ENCODE measurements at regions not wholly inside any gene's neighbourhood (a gene's known extent, or its start where the extent isn't known, plus 50 kb on each side); places are given as distances from the start of the nearest gene placed in this dataset.

DNA sequence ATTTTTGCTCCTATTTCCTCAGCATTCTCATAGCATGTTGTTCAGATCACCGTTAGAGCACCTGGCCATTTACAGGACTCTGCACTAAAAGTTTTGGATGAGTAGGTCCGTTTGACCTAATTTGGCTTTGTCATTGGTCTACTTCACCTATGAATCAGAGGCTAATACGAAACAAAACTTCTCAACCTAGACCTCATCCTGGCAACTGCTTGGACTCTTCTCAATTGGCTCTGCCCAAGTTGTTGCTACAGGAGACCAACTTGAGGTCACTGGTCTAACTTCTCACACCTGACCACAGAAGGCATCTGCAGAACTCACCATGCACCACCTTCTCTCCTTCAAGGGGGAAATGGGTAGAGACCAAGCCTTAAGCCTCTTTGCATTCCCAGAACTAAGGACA is 663.7 kb downstream of the PLCL1 start:
- Histone ChIP-seq H3K36me3 (ENCODE audit: control insufficient read depth in 4 of 4, insufficient read depth in 3 of 4, low read depth in 1 of 4, low read length in 3 of 4) (no peaks in the 10 kb centered on the region), H3K4me3 (ENCODE audit: low read depth in 1 of 3, low read length in 3 of 3) (no peak overlapping the region), H3K27me3 (ENCODE audit: control insufficient read depth in 4 of 4, insufficient read depth in 4 of 4, low read length in 3 of 4) (peaks cover 0 to under 1% (median 0%) of the 10 kb centered on the region in 4 donors), H3K9me3 (ENCODE audit: control insufficient read depth in 4 of 4, low read length in 3 of 4) (no peaks in the 10 kb centered on the region), H3K9ac (ENCODE audit: low read depth in 1 of 2, low read length in 2 of 2) (no peak overlapping the region), H3K27ac (ENCODE audit: low read depth in 1 of 2, low read length in 2 of 2) (no peak overlapping the region), H3K4me1 (ENCODE audit: control insufficient read depth in 4 of 4, insufficient read depth in 4 of 4, low read length in 3 of 4) (no peaks in the 10 kb centered on the region)
- 71% methylated on average over 3 of the region's 3 CpGs for WGBS
- DNase-seq (ENCODE audit: low spot score) = no peak
- TF ChIP-seq HNF4G (IDR thresholded peaks at IDR 0.05) = no peak
- TF ChIP-seq, protein P1, sequence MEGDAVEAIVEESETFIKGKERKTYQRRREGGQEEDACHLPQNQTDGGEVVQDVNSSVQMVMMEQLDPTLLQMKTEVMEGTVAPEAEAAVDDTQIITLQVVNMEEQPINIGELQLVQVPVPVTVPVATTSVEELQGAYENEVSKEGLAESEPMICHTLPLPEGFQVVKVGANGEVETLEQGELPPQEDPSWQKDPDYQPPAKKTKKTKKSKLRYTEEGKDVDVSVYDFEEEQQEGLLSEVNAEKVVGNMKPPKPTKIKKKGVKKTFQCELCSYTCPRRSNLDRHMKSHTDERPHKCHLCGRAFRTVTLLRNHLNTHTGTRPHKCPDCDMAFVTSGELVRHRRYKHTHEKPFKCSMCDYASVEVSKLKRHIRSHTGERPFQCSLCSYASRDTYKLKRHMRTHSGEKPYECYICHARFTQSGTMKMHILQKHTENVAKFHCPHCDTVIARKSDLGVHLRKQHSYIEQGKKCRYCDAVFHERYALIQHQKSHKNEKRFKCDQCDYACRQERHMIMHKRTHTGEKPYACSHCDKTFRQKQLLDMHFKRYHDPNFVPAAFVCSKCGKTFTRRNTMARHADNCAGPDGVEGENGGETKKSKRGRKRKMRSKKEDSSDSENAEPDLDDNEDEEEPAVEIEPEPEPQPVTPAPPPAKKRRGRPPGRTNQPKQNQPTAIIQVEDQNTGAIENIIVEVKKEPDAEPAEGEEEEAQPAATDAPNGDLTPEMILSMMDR (IDR thresholded peaks at IDR 0.05; ENCODE audit: low read depth, low read length, missing input control) = no peak
- no peak for TF ChIP-seq RXRA (IDR thresholded peaks at IDR 0.05)
- no peak for TF ChIP-seq SP1 (IDR thresholded peaks at IDR 0.05)
- TF ChIP-seq, protein P2, sequence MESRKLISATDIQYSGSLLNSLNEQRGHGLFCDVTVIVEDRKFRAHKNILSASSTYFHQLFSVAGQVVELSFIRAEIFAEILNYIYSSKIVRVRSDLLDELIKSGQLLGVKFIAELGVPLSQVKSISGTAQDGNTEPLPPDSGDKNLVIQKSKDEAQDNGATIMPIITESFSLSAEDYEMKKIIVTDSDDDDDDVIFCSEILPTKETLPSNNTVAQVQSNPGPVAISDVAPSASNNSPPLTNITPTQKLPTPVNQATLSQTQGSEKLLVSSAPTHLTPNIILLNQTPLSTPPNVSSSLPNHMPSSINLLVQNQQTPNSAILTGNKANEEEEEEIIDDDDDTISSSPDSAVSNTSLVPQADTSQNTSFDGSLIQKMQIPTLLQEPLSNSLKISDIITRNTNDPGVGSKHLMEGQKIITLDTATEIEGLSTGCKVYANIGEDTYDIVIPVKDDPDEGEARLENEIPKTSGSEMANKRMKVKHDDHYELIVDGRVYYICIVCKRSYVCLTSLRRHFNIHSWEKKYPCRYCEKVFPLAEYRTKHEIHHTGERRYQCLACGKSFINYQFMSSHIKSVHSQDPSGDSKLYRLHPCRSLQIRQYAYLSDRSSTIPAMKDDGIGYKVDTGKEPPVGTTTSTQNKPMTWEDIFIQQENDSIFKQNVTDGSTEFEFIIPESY (IDR thresholded peaks at IDR 0.05) = no peak
- TF ChIP-seq NR2F2 (IDR thresholded peaks at IDR 0.05) = no peak
- no peak for TF ChIP-seq GABPA (IDR thresholded peaks at IDR 0.05 in 1 of 2, conservative IDR thresholded peaks at IDR 0.05 in 1 of 2)

DNA sequence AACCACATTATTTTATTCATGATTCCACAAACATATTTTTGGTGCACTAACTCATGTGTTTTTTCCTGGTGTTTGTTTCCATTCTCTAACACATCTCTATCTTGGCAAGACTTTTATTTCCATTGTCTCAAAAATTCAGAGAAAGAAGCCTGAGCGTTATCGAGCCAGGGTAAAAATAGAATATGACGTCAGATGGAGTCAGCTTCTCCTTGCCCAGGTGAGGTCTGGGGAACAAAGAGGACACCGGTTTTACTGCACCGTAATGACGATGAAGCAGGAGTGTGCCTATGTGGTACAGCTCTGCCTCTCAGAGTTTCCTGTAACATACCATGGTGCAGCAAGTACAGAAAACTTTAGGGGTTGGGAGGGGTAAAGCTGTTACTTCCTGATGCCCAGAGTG is 661.6 kb downstream of the PLCL1 start:
- no peak overlapping the region for H3K4me3 ChIP-seq (ENCODE audit: low read depth in 1 of 3, low read length in 3 of 3)
- H3K9ac ChIP-seq (ENCODE audit: low read depth in 1 of 2, low read length in 2 of 2) = no peak overlapping the region
- H3K27ac ChIP-seq (ENCODE audit: low read depth in 1 of 2, low read length in 2 of 2) = no peak overlapping the region
- H3K36me3 ChIP-seq (ENCODE audit: control insufficient read depth in 4 of 4, insufficient read depth in 3 of 4, low read depth in 1 of 4, low read length in 3 of 4) = no peaks in the 10 kb centered on the region
- DNase-seq (ENCODE audit: low spot score) = no peak
- H3K27me3 ChIP-seq (ENCODE audit: control insufficient read depth in 4 of 4, insufficient read depth in 4 of 4, low read length in 3 of 4) = peaks cover 0 to 2% (median 0%) of the 10 kb centered on the region in 4 donors
- no peaks in the 10 kb centered on the region for H3K4me1 ChIP-seq (ENCODE audit: control insufficient read depth in 4 of 4, insufficient read depth in 4 of 4, low read length in 3 of 4)
- no peak for TF ChIP-seq YY1 (IDR thresholded peaks at IDR 0.05)
- no peak for TF ChIP-seq RXRA (IDR thresholded peaks at IDR 0.05)
- TF ChIP-seq, protein P3, sequence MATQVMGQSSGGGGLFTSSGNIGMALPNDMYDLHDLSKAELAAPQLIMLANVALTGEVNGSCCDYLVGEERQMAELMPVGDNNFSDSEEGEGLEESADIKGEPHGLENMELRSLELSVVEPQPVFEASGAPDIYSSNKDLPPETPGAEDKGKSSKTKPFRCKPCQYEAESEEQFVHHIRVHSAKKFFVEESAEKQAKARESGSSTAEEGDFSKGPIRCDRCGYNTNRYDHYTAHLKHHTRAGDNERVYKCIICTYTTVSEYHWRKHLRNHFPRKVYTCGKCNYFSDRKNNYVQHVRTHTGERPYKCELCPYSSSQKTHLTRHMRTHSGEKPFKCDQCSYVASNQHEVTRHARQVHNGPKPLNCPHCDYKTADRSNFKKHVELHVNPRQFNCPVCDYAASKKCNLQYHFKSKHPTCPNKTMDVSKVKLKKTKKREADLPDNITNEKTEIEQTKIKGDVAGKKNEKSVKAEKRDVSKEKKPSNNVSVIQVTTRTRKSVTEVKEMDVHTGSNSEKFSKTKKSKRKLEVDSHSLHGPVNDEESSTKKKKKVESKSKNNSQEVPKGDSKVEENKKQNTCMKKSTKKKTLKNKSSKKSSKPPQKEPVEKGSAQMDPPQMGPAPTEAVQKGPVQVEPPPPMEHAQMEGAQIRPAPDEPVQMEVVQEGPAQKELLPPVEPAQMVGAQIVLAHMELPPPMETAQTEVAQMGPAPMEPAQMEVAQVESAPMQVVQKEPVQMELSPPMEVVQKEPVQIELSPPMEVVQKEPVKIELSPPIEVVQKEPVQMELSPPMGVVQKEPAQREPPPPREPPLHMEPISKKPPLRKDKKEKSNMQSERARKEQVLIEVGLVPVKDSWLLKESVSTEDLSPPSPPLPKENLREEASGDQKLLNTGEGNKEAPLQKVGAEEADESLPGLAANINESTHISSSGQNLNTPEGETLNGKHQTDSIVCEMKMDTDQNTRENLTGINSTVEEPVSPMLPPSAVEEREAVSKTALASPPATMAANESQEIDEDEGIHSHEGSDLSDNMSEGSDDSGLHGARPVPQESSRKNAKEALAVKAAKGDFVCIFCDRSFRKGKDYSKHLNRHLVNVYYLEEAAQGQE (IDR thresholded peaks at IDR 0.05) = no peak
- no peak for TF ChIP-seq NR2F2 (IDR thresholded peaks at IDR 0.05)
- TF ChIP-seq, protein P1 (IDR thresholded peaks at IDR 0.05; ENCODE audit: low read depth, low read length, missing input control) = no peak
- no peak for TF ChIP-seq TAF1 (conservative IDR thresholded peaks at IDR 0.05)
- TF ChIP-seq, protein P2 (IDR thresholded peaks at IDR 0.05) = no peak
- TF ChIP-seq, protein P4, sequence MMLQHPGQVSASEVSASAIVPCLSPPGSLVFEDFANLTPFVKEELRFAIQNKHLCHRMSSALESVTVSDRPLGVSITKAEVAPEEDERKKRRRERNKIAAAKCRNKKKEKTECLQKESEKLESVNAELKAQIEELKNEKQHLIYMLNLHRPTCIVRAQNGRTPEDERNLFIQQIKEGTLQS (IDR thresholded peaks at IDR 0.05) = no peak
- WGBS = 89% methylated on average over 6 of the region's 6 CpGs
- no peaks in the 10 kb centered on the region for H3K9me3 ChIP-seq (ENCODE audit: control insufficient read depth in 4 of 4, low read length in 3 of 4)

All from liver (tissue), 8 donors.